C1 segment of cervical spinal cord (tissue), 14 donors: ENCODE measurements at regions not wholly inside any gene's neighbourhood (a gene's known extent, or its start where the extent isn't known, plus 50 kb on each side); places are given as distances from the start of the nearest gene placed in this dataset.
"Not testable (repeated sequence)": the region's sequence is repeated elsewhere in the genome, so short reads cannot be mapped to it uniquely, and the experiment has no call there.

ENCODE experiments used
- DNase-seq, 14 donors: peaks; one replicate each; lab custom pipeline; 2025; lab: John Stamatoyannopoulos, UW

DNA sequence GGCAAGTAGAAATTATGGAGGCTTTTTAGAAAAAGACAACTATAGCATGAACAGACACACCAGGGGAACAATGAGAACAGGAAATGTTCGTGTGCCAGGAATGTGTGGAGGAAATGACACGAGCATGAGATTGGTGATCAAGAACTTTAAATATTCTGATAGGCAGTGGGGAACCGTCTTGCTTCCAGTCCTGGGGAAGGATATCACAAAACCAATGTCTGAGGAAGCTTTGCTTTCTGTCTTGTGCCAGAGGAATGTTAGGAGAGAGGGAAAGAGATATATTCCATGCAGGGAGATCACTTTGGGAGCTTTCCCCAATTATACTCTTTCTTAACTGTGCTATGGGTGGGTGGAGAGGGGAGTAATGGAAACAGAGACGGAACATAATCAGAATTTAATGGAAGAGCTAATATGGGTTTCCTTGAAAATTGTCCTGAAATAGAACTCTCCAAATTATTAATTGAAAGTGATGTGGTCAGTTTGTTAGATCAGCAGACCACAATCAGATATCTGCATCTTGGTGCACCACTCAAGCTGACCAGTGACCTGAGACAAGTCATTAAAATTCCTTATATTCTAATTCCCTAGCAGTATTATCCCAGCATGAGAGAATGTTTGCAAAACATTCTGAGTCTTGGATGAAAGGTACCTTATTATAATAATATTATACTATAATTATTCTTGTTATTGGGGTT, 178.2 kb downstream of the SOX4 start:
- no peak for DNase-seq

GRCh38 chr6:21772477-21772876, 178.9 kb downstream of the SOX4 start:
- DNase-seq, result no peak

GRCh38 chr6:21772884-21773575, 179.5 kb downstream of the SOX4 start:
- no peak for DNase-seq

GRCh38 chr6:21773576-21773968, 180.0 kb downstream of the SOX4 start:
- DNase-seq, result no peak

GRCh38 chr6:21777846-21778245, 184.3 kb downstream of the SOX4 start:
- no peak for DNase-seq

DNA sequence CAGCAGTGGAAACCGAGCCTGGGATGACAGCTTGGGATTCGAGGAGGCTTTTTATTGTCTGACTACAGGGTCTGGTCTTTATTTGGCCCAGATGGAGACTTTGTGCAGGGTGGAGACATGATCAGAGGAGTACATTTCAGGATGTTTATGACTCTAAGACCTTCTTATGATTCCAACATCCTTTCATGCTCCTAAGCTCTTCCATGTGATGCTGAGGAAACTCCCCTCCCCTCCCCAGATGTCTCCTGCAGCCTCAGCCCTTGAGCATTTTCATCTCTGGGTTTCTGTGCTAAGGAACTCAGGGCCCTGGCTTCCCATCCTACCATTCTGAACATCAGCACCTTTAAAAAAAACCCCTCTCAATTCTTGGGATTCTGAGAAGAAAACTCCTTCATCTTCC, 186.6 kb downstream of the SOX4 start:
- DNase-seq, result no peak

DNA sequence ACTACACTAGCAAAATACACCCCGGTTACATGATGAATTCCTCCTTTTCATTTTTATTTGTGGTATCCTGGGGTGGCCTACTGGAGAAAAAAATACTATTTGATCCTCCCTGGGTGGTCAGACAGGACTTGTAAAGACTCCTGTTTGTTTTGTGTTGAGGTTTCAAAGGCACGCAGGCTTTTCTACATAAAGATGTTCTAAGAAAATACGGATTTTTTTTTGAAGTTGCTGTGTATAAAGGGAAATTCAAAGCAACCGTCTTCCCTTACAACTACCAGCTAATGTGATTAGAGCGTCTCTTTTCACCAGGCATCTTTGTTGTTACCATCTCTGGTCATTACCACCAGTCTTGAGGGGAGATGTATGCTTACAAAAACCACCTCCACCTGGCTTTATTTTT, 187.1 kb downstream of the SOX4 start:
- no peak for DNase-seq

DNA sequence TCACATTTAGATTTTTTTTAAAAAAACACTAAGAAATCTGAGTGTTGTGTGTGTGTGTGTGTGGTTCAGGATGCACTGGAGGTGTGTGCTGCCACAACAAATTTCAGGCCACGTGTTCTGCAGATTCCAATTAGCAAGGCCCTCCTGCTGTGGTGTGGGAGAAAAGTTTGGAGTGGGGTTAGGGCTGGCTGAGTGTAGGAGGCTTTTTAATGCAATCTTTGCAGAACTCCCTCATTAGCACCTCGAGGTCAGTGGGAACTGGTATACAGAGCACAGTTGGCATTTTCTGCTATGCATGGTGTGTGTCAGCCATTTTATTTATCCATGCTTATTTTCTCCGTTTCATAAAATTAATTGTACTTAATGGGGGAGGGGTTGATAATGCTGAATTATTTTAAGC, 187.6 kb downstream of the SOX4 start:
- DNase-seq, result no peak

DNA sequence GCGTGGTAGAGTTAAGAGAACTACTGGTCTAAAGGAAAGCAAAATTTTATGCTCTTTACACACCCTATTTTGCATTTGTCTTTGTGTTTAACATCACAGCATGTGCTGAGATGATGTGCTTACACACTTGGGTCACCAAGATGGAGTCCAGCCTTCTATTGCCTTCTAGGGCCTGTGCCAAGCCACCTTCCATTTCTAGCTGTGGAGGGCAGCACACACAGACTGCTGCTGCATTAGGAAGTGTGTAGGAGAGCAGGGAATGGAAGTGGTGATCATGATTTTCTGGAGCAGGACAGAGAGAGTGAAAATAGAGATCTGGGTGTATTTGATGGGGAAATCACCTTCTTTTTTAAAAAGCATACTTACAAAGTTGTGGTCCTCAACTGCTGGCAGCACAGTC, 191.6 kb downstream of the SOX4 start:
- DNase-seq, result no peak

DNA sequence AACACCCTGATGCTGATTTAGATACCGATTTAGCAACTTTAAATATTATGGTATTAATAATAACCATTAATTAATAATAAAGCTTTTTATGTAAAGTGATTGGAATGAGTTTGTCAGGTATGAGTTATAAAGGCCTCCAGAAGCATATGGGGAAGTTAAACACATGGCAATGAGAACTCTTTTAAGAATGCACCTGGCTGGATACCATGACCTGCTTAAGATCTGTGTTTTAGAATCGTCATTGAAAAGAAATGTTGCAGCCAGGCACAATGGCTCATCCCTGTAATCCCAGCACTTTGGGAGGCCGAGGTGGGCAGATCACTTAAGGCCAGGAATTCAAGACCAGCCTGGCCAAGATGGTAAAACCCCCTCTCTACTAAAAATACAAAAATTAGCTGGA, 197.5 kb downstream of the SOX4 start:
- DNase-seq, result no peak

- no peak for DNase-seq
These were observed 198.0 kb downstream of the SOX4 start for GRCh38 chr6:21791581-21791980.

GRCh38 chr6:21792177-21792576, 198.6 kb downstream of the SOX4 start:
- DNase-seq, result no peak

- not testable (repeated sequence) for DNase-seq
These were observed 203.4 kb downstream of the SOX4 start for GRCh38 chr6:21796979-21797378.

- no peak for DNase-seq
These were observed 204.9 kb downstream of the SOX4 start for GRCh38 chr6:21798468-21798867.

DNA sequence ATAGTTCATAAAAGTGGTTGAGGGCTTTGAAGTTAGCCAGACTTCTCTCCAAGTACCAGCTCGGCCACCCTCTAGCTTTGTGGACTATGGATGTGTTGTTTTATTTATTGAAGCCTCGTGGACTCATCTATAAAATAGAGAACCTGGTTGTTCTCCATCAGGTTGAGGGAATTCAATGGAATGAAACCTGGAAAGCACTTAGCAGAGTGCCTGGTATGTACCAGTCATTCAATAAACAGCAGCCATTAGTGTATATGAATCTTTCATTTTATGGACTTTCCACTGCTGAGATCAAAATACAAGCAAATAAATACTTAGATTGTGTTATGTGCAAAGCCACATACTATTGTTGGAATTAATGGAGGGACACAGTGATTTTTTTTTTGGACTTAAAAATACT, 206.8 kb downstream of the SOX4 start:
- no peak for DNase-seq

DNA sequence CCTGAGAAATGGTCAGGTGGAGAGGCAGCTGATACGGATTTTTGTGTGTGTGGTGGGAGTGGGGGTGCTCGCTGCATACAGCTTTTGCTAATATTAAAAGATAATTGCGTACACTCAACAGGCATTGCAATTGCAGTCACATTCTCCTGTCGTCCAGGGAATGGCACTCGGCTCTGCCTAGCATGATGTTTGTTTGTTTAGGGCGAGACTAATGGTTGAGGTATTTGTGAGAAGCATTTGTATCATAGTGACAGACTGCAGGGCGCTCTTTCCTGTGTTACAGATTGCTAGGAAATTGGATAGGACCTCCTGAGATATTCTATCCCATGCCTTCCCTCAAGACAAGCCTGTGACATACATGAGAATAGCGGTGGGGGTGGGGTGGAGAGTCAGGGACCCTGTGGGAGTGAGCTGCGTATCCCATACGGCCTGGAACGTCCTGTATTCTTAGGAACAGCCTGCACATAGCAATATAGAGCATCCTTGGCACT, 207.4 kb downstream of the SOX4 start:
- no peak for DNase-seq

DNA sequence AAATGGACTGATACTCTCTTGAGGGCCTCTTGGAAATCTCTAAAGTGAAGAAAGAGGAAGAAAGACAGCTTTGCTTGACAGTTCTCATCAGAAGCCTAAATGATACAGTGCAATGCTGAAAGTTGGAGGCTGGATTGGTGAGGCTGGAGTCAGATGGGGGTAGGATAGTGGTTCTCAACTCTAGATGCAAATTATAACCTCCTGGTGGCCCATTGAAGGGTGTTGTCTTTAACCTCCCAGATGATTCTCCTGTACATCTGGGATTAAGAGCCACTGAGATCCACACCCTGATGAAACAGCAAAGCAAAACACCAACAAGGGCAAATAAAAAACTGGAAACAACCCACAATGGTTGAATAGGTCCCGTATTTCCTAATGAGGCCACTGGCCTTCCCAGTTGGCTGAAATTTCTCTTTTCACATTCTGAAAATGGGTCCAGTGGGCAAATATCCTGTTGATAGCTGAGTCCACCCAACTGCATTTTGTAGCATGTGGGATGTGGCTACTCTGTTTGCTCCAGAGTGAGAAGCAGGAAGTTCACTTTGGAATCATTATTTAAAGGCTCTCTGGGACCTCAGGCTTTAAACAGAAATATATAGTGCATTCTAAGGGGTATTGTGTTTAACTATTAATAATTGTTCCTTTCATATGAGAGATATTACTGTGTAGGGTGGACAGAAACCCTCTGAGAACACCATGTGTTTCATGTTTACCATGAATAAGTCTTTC, 208.1 kb downstream of the SOX4 start:
- DNase-seq, result no peak

- no peak for DNase-seq
These were observed 208.7 kb downstream of the SOX4 start for GRCh38 chr6:21802175-21802822.

- DNase-seq, result no peak
These were observed 211.5 kb downstream of the SOX4 start for GRCh38 chr6:21804941-21805610.

GRCh38 chr6:21807299-21808044, 213.9 kb downstream of the SOX4 start:
- DNase-seq, result no peak

- DNase-seq, result no peak
These were observed 214.5 kb downstream of the SOX4 start for GRCh38 chr6:21808045-21808470.
